ENCODE measurements at regions not wholly inside any gene's neighbourhood (a gene's known extent, or its start where the extent isn't known, plus 50 kb on each side); places are given as distances from the start of the nearest gene placed in this dataset.

DNA sequence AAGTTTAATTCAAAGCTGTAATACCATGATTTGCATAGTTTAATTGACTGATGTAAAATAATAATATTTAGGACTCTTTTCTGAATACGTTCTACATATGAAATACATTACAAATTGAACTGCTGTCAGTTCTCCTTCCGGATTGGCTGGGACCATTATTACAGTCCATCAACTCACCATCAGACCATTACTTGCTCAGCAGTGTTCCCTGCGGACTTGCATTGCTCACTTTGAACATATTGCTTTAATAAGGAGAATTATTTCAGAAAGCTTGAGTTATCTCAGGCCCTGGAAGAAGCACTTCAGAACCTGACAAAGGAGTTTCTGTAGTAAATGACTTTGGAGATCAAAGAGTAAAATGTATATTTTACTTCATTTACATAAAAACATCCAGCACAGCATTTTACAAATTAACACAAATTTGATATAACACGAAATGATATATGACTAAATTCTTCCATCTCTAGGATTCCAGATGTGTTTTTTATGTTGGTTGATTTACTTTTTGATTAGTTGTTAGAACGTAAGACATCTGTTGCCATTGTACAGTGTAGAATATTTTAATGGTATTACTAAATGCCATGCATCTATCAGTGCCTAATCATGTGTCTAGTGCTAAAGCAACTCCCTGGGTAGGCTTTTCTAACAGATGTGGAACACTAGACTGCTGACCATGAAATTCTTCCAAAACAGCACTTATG, 418.5 kb upstream of the SEMA3A start:
- DNase-seq, result no peak

DNA sequence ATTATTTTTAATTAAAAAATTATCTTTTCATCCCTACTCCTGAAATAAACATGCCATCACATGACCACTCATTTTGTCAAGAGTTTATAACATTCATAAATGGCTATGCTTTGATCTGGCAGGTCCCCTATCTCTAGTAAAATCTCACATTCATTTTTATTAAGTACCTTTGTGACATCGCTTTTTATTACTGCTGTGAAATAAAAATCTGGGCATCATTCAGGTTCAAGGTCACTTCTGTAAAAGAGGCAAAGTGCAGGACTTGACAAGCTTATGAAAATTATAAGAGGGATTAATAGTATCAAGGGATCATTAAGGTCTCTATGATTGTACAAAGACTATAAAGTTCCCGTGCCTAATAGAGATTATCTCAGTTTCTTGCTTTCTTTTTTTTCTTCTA, 416.8 kb upstream of the SEMA3A start:
- DNase-seq, result no peak

DNA sequence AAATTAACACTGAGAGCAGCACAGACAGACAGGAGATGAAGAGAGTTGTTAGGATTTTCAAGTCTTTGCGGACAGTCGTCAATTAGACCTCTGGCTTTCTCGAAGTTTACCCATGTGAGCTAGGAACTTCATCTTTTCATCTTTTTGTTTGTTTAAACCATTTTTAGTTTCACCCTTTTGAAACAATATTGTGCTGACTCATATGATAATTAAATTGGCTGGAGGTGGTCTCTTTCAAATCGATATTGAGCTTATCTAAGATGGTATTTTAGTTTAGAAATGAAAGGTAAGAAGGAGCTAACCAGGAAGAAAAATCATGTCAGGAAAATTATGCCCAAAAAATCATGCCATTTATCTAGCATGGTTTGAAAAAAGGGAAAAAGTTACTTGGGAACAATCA, 415.8 kb upstream of the SEMA3A start:
- DNase-seq, result no peak

DNA sequence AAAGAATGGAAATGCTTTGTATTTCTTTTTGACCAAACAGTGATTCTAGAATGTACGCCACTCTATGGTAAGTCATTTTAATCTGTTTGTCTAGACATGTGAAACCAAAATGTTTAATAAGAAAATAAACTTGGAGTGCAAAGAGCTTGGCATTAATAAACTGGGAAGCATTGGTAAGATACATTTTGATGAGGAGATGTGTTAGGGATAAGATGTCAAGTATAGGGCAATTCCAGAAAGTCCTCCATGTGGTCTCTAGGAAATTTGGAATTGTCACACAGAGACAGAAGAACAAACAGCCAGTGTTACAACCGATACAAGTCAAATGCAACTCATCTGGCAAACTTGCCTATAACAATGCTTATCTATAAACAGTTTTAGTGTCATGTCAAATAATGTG, 410.7 kb upstream of the SEMA3A start:
- DNase-seq, result no peak

DNA sequence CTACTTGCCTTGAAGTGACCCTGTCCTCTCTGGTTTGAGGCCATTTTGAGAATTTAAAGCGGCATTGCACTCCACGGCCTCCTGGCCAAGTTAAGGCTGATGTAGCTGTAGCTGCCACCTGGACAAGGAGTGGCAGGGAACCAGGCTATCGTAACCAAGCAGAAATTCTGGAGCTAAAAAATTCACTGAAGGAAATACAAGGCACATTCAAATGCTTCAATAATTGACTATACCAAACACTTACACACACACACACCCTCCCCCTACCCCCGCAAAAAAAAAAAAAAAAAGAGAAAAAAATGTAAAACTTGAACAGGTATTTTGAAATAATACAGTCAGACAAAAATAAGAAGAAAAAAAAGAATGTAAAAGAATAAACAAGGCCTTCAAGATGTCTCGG, 409.0 kb upstream of the SEMA3A start:
- no peak for DNase-seq

- DNase-seq, result no peak
Measured at GRCh38 chr7:84595026-84595425, 400.4 kb upstream of the SEMA3A start.

DNA sequence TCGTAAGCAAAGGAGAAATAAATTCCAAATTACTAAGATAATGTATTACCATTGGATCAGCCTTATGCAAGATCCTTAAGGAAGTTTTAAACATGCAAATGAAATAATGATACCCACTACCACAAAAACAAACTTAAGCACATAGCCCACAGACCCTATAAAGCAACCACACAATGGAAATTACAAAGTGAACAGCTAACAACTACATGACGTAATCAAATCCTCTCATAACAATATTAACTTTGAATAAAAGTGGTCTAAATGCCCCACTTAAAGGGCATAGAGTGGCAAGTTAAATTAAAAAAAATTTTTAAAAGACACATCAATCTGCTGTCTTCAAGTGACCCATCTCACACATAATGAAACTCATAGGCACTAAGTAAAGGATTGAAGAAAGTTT, 397.3 kb upstream of the SEMA3A start:
- no peak for DNase-seq

DNA sequence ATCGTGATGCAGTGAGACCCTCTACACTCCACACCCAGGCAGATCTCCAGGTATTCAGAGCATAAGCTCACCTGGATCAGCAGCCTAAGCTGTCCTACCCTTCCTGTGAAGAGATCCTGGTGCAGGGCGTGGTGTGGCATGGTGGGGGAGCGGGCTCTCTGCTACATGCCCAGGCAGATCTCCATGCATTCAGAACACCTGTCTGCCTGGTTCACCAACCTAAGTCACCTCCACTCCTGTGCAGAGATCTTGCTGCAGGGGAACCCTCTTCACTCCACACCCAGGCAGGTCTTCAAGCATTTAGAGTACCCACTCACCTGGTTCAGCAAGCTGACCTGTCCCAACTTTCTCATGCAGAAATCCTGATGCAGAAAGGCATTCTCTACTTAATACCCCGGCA, 394.4 kb upstream of the SEMA3A start:
- DNase-seq, result no peak

GRCh38 chr7:84583331-84583730, 388.7 kb upstream of the SEMA3A start:
- no peak for DNase-seq

DNA sequence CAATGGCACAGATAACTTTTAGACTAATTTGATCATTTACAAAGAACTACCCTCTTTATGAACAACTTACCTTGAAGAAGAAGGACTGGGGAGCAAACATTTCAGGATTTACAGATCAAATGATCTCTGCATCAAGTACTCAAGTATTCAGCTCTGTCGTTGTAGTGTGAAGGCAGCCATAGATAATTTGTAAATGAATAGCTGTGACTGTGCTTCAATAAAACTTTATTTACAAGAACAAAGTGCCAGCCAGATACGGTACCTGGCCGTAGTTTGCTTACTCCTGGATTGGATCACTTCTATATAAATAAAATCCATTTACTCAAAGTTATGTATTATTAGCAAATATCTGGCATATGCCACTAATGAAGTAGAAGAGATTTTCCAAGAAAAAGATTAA, 388.2 kb upstream of the SEMA3A start:
- no peak for DNase-seq

- DNase-seq, result no peak
Measured at GRCh38 chr7:84578825-84579224, 384.2 kb upstream of the SEMA3A start.

- DNase-seq, result no peak
Measured at GRCh38 chr7:84568781-84569180, 374.2 kb upstream of the SEMA3A start.

DNA sequence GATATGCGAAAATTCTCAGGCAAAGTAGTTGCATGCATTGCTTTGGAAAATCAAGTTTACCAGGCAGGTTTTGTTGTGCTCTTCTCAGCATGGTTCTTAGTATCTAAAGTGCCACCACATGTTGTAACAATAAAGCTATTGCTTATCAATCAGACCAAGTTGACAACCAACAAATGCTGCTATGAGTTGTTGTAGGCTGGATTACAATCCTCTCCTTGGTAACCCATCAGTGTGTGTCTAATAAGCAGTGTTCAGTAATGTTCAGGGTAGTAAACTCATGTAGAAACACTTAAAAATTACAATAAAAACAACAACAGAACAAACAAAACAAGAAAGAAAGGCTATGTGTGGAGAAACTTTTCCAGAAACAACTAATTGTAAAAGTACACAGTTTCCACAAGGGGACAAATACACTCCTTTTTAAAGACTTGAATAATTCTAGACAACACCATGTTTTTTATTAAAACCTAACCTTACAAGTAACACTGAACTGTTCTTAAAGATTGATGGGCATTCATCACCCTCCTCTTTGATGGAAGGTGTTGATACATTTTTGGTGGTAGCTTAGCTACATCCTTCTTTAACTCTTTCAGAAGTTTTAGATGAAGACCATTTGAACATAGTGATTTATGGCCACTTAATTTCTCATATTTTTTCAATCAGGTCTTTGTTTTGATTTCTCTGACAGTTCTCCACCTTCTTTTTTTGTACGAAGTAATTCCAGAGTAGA, 370.9 kb upstream of the SEMA3A start:
- no peak for DNase-seq

DNA sequence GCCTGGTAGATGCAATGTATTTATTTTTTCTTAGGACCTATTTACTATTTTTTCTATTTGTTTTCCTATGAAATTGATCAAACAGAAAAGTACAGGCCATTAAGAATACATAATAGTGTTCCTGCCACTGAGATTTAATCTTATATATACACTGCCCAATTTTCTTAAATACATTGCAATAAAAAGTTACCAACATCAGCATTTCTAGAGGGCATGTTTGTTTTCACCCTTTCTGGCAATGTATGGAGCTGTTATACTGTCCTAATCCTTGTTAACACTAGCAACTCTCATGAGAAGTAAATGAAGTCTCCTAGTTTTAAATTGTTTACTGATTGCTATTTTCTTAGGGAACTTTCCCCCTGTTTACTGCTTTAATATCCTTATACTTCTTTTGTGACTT, 359.1 kb upstream of the SEMA3A start:
- DNase-seq, result no peak

- DNase-seq, result no peak
Measured at GRCh38 chr7:84549409-84549808, 354.8 kb upstream of the SEMA3A start.

- DNase-seq, result no peak
Measured at GRCh38 chr7:84548366-84549365, 354.1 kb upstream of the SEMA3A start.

- DNase-seq, result no peak
Measured at GRCh38 chr7:84547331-84547730, 352.7 kb upstream of the SEMA3A start.

DNA sequence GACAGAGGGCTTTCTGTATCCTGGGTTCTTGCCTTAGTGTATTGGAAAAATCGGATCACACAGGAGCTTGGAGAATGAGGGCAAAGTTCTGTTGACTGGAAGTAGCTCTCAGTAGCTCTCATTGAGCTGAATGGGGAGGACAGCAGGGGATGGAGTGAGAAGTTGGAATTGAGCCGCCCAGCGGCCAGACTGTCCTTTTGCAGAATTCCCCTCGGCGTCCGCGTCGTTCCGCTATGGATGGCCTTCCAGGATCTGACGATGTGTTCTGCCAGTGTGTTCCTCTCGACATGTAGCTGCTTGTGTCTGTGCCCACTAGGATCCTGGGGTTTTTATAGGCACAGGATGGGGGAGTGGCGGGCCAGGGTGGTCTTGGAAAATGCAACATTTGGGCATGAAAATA, 351.8 kb upstream of the SEMA3A start:
- DNase-seq, result no peak

DNA sequence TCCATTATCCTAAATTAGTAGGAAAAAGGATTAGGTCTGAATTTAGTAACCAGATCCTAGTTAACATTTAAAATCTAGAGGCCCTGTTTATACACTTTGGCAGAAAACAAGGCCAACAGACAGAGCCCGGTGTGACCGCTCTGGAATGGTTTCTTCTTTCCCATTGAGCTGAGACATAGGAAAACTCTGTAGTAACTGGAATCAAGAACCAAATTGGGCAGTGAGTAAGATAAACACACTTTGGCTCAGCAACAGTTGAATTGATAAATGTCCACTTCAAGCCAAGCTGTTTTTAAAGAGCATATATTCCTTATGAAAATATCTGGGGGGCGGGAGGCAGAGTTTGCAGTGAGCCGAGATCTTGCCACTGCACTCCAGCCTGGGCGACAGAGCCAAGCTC, 343.7 kb upstream of the SEMA3A start:
- no peak for DNase-seq

DNA sequence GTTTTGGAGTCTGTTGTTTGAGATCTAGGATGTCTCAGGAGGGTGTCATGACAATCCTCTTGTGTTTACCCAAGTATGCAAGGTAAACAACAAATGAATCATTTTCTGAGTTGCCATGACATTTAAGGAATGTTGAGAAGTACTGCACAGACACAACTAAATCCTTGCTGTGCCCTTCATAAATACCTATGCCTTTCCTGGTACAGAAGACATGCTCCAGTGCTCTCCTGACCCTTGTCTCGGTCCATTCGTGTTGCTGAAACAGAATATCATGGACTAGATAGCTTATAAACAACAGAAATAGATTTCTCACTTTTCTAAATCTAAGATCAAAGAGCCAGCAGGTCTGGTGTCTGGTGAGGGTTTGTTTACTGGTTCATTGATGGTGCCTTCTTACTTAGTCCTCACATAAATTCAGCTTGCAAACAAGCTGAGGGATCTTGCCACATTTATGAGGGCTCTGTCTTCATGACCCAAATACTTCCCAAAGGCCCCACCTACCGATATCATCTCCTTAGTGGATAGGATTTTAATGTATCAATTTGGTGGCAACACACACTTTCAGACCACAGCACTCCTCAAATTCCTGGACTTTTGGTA, 341.8 kb upstream of the SEMA3A start:
- no peak for DNase-seq

DNA sequence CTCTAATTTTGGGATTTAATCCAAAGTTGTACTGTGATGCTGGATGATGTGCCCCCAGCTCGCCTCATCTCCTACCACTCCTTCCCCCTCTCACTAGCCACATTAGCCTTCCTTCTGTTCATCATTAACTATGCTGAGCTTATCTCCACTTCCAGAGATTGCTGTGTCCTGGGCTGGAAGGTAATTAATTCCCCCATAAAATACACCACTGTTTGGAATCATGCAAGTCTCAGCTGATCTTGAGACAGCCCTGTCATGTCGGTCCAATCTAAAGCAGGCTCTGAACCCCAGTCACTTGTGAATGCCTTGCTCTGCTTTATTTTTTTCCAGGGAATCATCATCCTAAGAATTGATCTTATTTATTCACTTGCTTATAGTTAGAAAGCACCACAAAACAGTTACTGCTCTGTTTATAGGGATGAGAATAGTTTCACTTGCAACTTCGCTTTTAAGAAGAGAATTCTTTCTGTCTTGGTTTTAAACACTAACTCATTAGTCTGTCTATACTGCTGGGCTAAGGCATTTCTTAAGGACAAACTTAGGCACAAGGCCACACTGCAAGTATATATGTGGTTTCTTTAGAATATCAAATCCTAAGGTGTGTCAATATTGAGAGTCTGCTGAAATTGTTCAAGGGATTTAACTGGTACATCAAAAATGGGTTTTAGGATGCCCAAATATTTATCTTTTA, 341.1 kb upstream of the SEMA3A start:
- DNase-seq, result no peak

DNA sequence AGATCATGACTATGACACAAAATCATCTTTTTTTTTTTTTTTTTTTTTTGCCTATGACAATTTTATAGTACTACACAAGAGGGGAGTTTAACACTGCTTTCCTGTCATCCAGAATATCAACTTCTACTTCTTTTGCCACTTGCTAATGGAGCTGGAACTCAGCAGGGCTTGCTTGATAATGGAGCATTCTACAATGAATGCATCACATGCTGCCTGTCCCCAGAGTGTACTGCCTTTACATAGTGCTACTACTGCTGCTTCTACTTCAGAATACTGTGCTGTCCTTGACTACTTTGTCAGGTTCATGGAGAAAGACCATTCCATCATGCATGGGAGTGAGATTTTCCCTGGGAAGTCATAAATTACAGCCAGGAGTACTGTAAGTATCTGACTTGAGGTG, 338.6 kb upstream of the SEMA3A start:
- no peak for DNase-seq

GRCh38 chr7:84532196-84532595, 337.6 kb upstream of the SEMA3A start:
- no peak for DNase-seq

All from hematopoietic multipotent progenitor cell treated with erythropoietin and hydrocortisone succinate and interleukin-3 and kit ligand, for 6 days (in vitro differentiated cells).